HG03571 (cell line): ENCODE measurements at regions not wholly inside any gene's neighbourhood (a gene's known extent, or its start where the extent isn't known, plus 50 kb on each side); places are given as distances from the start of the nearest gene placed in this dataset.
"Not testable (repeated sequence)": the region's sequence is repeated elsewhere in the genome, so short reads cannot be mapped to it uniquely, and the experiment has no call there.

Experiments used
- ATAC-seq: cut with Tn5 transposase; IDR thresholded peaks from one replicate; pipeline ENCODE4 v1.9.1; 2021; ENCODE audit not compliant: unreplicated experiment

GRCh38 chr6:125647391-125647790 is 102.0 kb upstream of the HEY2 start:
- no peak for ATAC-seq

- ATAC-seq, result not testable (repeated sequence)
Measured at GRCh38 chr6:125653752-125654151, 95.7 kb upstream of the HEY2 start.

GRCh38 chr6:125655511-125655910 is 93.9 kb upstream of the HEY2 start:
- ATAC-seq, result no peak

GRCh38 chr6:125656287-125656870 is 93.1 kb upstream of the HEY2 start:
- ATAC-seq, result no peak

- no peak for ATAC-seq
Measured at GRCh38 chr6:125658136-125658535, 91.3 kb upstream of the HEY2 start.

GRCh38 chr6:125658759-125659431 is 90.5 kb upstream of the HEY2 start:
- ATAC-seq, result no peak

GRCh38 chr6:125659887-125660286 is 89.5 kb upstream of the HEY2 start:
- no peak for ATAC-seq

GRCh38 chr6:125662296-125662695 is 87.1 kb upstream of the HEY2 start:
- ATAC-seq, result no peak

GRCh38 chr6:125665295-125665814 is 84.1 kb upstream of the HEY2 start:
- no peak for ATAC-seq

- no peak for ATAC-seq
Measured at GRCh38 chr6:125667326-125667725, 82.1 kb upstream of the HEY2 start.

GRCh38 chr6:125668071-125668470 is 81.4 kb upstream of the HEY2 start:
- ATAC-seq, result no peak

- ATAC-seq, result no peak
Measured at GRCh38 chr6:125670568-125670967, 78.9 kb upstream of the HEY2 start.

GRCh38 chr6:125671323-125671722 is 78.1 kb upstream of the HEY2 start:
- ATAC-seq, result no peak

- no peak for ATAC-seq
Measured at GRCh38 chr6:125674230-125674629, 75.2 kb upstream of the HEY2 start.

GRCh38 chr6:125678601-125679000 is 70.8 kb upstream of the HEY2 start:
- ATAC-seq, result no peak

- no peak for ATAC-seq
Measured at GRCh38 chr6:125679128-125679527, 70.3 kb upstream of the HEY2 start.

GRCh38 chr6:125679651-125680050 is 69.8 kb upstream of the HEY2 start:
- ATAC-seq, result no peak

- ATAC-seq, result no peak
Measured at GRCh38 chr6:125682939-125683338, 66.5 kb upstream of the HEY2 start.

- ATAC-seq, result no peak
Measured at GRCh38 chr6:125688138-125688537, 61.3 kb upstream of the HEY2 start.

GRCh38 chr6:125693480-125693879 is 56.0 kb upstream of the HEY2 start:
- no peak for ATAC-seq

GRCh38 chr6:125699591-125699990 is 49.8 kb upstream of the HEY2 start:
- no peak for ATAC-seq
